HEK293T (cell line): ENCODE measurements at regions not wholly inside any gene's neighbourhood (a gene's known extent, or its start where the extent isn't known, plus 50 kb on each side); places are given as distances from the start of the nearest gene placed in this dataset.
"Not testable (repeated sequence)": the region's sequence is repeated elsewhere in the genome, so short reads cannot be mapped to it uniquely, and the experiment has no call there.

Source experiments
- CTCF ChIA-PET: fragments of 350-600 bp; formaldehyde crosslinking; extraction: SDS; loops from one replicate; lab custom pipeline; 2021; ENCODE audit warnings: antibody characterized with exemption, inconsistent platforms; lab: Yijun Ruan, JAX
- POLR2A ChIA-PET: fragments of 350-600 bp; formaldehyde crosslinking; extraction: SDS; loops from one replicate; lab custom pipeline; 2020; ENCODE audit warnings: antibody characterized with exemption, inconsistent platforms; lab: Yijun Ruan, JAX
- DNase-seq: peaks from one replicate; pipeline ENCODE4 v3.0.0; 2012; ENCODE audit warnings: mixed read lengths; ENCODE audit errors: extremely low spot score
- ARNT ChIP-seq: fragments of 450-650 bp; IDR thresholded peaks from 2 replicates; pipeline ENCODE4 v1.6.1; 2017; ENCODE audit warnings: mild to moderate bottlenecking
- BHLHE40 ChIP-seq: fragments of 450-650 bp; IDR thresholded peaks from 2 replicates; pipeline ENCODE4 v1.6.1; 2016; ENCODE audit warnings: mild to moderate bottlenecking, moderate library complexity, borderline replicate concordance
- CTBP1 ChIP-seq: fragments of 450-650 bp; IDR thresholded peaks from 2 replicates; pipeline ENCODE4 v1.6.1; 2016; ENCODE audit warnings: borderline replicate concordance
- ELF4 ChIP-seq: fragments of 450-650 bp; IDR thresholded peaks from 2 replicates; pipeline ENCODE4 v1.6.1; 2017; ENCODE audit warnings: antibody characterized with exemption
- FOXA1 ChIP-seq: fragments of 450-650 bp; IDR thresholded peaks from 2 replicates; pipeline ENCODE4 v1.6.1; 2016; ENCODE audit warnings: mild to moderate bottlenecking
- FOXK2 ChIP-seq: fragments of 450-650 bp; IDR thresholded peaks from 2 replicates; pipeline ENCODE4 v1.6.1; 2016; ENCODE audit warnings: mild to moderate bottlenecking
- FOXM1 ChIP-seq: fragments of 450-650 bp; IDR thresholded peaks from 2 replicates; pipeline ENCODE4 v1.6.1; 2017; ENCODE audit warnings: mild to moderate bottlenecking, borderline replicate concordance
- HDGF ChIP-seq: fragments of 450-650 bp; IDR thresholded peaks from 2 replicates; pipeline ENCODE4 v1.6.1; 2017; ENCODE audit warnings: antibody characterized with exemption, borderline replicate concordance
- L3MBTL2 ChIP-seq: fragments of 450-650 bp; conservative IDR thresholded peaks from 2 replicates; pipeline ENCODE4 v1.6.1; 2016; ENCODE audit warnings: mild to moderate bottlenecking
- LEF1 ChIP-seq: fragments of 450-650 bp; IDR thresholded peaks from 2 replicates; pipeline ENCODE4 v1.6.1; 2017; ENCODE audit warnings: mild to moderate bottlenecking, borderline replicate concordance
- NFRKB ChIP-seq: fragments of 450-650 bp; IDR thresholded peaks from 2 replicates; pipeline ENCODE4 v1.6.1; 2016; ENCODE audit warnings: mild to moderate bottlenecking, moderate library complexity
- SP1 ChIP-seq: fragments of 450-650 bp; IDR thresholded peaks from 2 replicates; pipeline ENCODE4 v1.6.1; 2017
- SUZ12 ChIP-seq: fragments of 450-650 bp; IDR thresholded peaks from 2 replicates; pipeline ENCODE4 v1.6.1; 2016; ENCODE audit warnings: mild to moderate bottlenecking
- TARDBP ChIP-seq: fragments of 450-650 bp; IDR thresholded peaks from 2 replicates; pipeline ENCODE4 v1.6.1; 2016
- ZNF384 ChIP-seq: fragments of 450-650 bp; IDR thresholded peaks from 2 replicates; pipeline ENCODE4 v1.6.1; 2016
- TF ChIP-seq, protein P1 (sequence below): fragments of 450-650 bp; IDR thresholded peaks from 2 replicates; pipeline ENCODE4 v1.6.1; 2016

DNA sequence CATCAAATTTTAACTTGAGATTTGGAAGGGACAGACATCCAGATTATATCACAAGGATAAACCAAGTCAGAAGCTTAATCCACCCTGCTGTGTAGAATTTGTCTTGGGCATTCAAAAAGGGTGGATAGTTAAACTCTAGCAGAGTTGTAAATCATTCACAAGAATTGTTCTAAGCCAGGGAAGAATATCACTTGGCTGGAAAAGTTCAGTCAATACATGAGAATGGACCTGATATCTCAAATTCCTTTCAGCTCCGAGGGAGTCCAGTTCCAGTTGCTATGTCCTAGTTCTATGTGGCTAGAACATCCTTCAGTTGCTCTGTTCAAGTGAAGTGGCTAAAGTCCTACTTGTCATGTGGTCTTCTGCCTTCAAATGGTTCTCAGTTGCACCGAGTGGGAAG lies 351.8 kb upstream of the JARID2 start:
- no peak for TF ChIP-seq L3MBTL2
- TF ChIP-seq FOXA1, result no peak
- no peak for TF ChIP-seq FOXM1
- TF ChIP-seq SUZ12, result no peak
- TF ChIP-seq BHLHE40, result no peak
- TF ChIP-seq ARNT, result no peak
- TF ChIP-seq HDGF, result no peak
- no peak for TF ChIP-seq ELF4
- TF ChIP-seq LEF1, result no peak
- no peak for TF ChIP-seq ZNF384
- no peak for TF ChIP-seq NFRKB
- no peak for TF ChIP-seq SP1
- no peak for TF ChIP-seq FOXK2
- TF ChIP-seq CTBP1, result no peak
- ChIA-PET CTCF (no interaction called here), POLR2A (no interaction called here)
- no peak for DNase-seq

DNA sequence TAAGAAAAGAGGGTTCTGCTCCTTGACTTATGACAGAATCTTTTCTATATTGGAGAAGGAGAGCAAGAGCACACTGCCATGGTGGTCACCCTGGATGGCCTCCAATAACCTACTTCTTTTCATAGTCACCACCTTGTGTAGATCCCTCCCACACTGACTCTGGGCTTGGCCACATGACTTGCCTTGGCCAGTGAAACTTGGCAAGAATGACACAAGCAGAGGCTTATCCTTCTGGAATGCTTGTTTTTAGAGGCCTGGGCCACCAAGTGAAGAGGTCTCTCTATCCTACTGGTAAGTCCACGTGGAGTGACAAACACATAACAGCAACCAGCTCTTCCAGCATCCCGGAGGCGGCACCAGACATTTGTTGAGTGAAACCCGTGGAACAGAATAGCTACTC lies 349.4 kb upstream of the JARID2 start:
- ChIA-PET POLR2A (no interaction called here), CTCF (no interaction called here)

DNA sequence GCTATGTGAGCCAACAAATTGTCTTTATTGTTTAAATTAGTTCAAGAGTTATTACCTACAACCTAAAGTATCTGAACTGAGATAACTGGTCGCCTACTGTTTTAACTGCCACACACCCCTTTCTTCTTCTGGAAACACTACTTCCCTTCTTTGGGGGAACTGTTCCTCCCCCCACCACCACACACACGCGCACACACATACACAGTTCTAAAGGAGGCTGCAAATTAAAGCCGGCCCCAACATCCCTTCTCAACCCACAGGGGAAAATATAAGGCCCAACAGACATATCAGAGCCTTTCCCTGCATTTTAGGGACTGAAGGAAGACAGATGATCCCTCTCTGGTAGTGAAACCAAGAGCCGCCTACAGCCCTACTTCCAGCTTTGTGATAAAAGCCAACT lies 348.0 kb upstream of the JARID2 start:
- no peak for DNase-seq
- TF ChIP-seq TARDBP (no peak), FOXK2 (no peak), ARNT (no peak)
- ChIA-PET CTCF (no interaction called here), POLR2A (no interaction called here)

More for the DNA sequence above, 349.4 kb upstream of the JARID2 start:
- DNase-seq, result no peak
- no peak for TF ChIP-seq SUZ12
- TF ChIP-seq ARNT, result no peak
- no peak for TF ChIP-seq TARDBP
- no peak for TF ChIP-seq LEF1
- no peak for TF ChIP-seq FOXM1
- no peak for TF ChIP-seq CTBP1
- no peak for TF ChIP-seq FOXK2
- no peak for TF ChIP-seq BHLHE40
- no peak for TF ChIP-seq ELF4
- TF ChIP-seq ZNF384, result no peak
- TF ChIP-seq FOXA1, result no peak
- TF ChIP-seq NFRKB, result no peak
- TF ChIP-seq HDGF, result no peak
- no peak for TF ChIP-seq L3MBTL2
- TF ChIP-seq, protein P1, sequence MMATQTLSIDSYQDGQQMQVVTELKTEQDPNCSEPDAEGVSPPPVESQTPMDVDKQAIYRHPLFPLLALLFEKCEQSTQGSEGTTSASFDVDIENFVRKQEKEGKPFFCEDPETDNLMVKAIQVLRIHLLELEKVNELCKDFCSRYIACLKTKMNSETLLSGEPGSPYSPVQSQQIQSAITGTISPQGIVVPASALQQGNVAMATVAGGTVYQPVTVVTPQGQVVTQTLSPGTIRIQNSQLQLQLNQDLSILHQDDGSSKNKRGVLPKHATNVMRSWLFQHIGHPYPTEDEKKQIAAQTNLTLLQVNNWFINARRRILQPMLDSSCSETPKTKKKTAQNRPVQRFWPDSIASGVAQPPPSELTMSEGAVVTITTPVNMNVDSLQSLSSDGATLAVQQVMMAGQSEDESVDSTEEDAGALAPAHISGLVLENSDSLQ, result no peak
- TF ChIP-seq SP1, result no peak

DNA sequence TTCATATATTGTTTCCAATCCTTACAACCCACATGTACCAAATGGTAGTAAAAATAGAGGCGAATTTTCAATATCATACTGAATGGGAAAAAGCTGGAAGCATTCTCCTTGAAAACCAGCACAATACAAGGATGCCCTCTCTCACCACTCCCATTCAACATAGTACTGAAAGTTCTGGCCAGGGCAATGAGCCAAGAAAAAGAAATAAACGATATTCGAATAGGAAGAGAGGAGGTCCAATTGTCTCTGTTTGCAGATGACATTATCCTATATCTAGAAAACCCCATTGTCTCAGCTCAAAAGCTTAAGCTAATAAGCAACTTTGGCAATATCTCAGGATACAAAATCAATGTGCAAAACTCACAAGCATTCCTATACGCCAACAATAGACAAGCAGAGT lies 346.4 kb upstream of the JARID2 start:
- POLR2A ChIA-PET, CTCF ChIA-PET, DNase-seq: not testable (repeated sequence)

DNA sequence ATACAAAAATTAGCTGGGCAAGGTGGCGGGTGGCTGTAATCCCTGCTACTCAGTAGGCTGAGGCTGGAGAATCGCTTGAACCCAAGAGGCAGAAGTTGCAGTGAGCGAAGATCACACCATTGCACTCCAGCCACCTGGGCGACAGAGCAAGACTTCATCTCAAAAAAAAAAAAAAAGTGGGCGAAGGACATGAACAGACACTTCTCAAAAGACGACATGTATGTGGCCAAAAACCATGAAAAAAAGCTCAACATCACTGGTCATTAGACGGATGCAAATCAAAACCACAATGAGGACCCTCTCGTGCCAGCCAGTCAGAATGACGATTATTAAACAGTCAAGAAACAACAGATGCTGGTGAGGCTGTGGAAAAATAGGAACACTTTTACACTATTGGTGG lies 344.9 kb upstream of the JARID2 start:
- ChIA-PET POLR2A (no interaction called here), CTCF (no interaction called here)
- TF ChIP-seq FOXA1 (no peak), ELF4 (no peak), BHLHE40 (no peak), L3MBTL2 (no peak), NFRKB (no peak), ARNT (no peak), CTBP1 (no peak), ZNF384 (no peak), LEF1 (no peak), HDGF (no peak), SUZ12 (no peak), FOXK2 (no peak), SP1 (no peak)
- TF ChIP-seq, protein P1, result no peak
- DNase-seq, result no peak

DNA sequence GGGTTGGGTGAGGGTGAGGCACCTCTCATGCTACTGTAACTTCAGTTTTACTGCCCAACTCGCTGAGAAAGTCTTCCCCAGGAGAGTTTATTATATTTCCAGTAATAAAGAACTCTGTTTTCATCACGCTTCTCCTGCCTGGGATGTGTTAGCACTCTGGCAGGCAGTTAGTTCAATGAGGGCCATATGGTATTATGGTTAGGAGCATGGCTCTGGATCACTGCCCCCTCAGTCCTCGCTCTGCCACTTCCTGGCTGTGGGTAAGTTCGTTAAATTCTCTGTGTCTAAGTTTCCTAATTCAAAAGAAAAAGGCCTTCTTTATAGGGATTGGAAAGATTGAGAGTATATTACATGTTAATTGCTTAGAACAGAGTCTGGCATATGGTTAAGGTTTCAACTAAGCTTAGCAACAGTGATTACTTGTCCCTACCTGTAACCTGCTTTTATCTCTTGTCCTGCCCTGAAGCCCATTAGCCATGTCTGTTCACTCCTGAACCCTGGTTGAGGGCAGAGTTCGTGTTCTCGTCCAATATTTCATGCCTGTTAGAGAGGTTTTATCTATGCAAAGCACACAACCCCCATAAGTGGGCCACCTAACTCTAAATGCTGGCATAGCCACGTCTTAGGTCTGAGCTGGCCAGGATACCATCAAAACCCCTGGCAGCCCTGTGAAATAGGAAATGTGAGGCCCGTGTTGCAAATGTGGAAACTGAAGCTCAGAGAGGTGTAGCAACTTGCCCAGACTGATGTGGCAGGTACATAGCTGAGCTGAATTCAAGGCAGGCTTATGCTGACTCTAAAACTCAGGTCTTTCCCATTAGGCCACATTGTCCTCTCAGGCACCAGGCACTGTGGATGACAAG lies 342.5 kb upstream of the JARID2 start:
- ChIA-PET POLR2A (no interaction called here), CTCF (no interaction called here)
- DNase-seq, result no peak
- TF ChIP-seq L3MBTL2 (no peak), ARNT (no peak), FOXA1 (no peak), FOXM1 (no peak)

DNA sequence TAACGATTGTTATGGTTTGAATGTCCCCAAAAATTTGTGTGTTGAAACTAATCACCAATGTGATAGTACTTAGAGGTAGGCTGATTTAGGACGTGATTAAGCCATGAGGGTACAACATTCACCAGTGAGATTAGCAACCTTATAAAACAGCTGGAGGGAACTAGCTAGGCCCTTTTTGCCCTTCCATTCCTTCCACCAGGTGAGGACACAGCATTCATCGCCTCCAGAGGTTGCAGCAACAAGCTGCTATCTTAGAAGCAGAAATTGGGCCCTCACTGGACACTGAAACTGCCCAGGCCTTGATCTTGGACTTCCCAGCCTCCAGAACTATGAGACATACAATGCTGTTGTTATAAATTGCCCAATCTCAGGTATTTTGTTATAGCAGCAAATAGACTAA lies 340.7 kb upstream of the JARID2 start:
- CTCF ChIA-PET, result interaction anchor here (0.6 kb wide), 1 partner anchor 269 kb away, joined by 3 read pairs; no protein-coding TSS in a partner anchor
- no peak for TF ChIP-seq ARNT
- TF ChIP-seq SUZ12, result no peak
- no peak for TF ChIP-seq SP1
- no peak for TF ChIP-seq FOXA1
- no peak for TF ChIP-seq FOXM1
- TF ChIP-seq NFRKB, result no peak
- TF ChIP-seq FOXK2, result no peak
- no peak for TF ChIP-seq HDGF
- no peak for TF ChIP-seq L3MBTL2
- TF ChIP-seq BHLHE40, result no peak
- no peak for TF ChIP-seq ZNF384
- POLR2A ChIA-PET, result no interaction called here
- no peak for DNase-seq
